Endodermal cell (in vitro differentiated cells): ENCODE measurements at regions not wholly inside any gene's neighbourhood (a gene's known extent, or its start where the extent isn't known, plus 50 kb on each side); places are given as distances from the start of the nearest gene placed in this dataset.
"Not testable (repeated sequence)": the region's sequence is repeated elsewhere in the genome, so short reads cannot be mapped to it uniquely, and the experiment has no call there.

Experiments used
- DNase-seq: peaks from one replicate; pipeline ENCODE4 v3.0.0-alpha.2; 2017
- H3K27ac ChIP-seq: 2 replicates; pipeline ENCODE4 v1.5.1; 2013; ENCODE audit warnings: mild to moderate bottlenecking, low read depth, low read length, moderate library complexity
- H3K27me3 ChIP-seq: 2 replicates; pipeline ENCODE4 v1.6.1; 2013; ENCODE audit warnings: mild to moderate bottlenecking, low read length, moderate library complexity; ENCODE audit not compliant: insufficient read depth, control insufficient read depth, poor library complexity, severe bottlenecking
- H3K36me3 ChIP-seq: 2 replicates; pipeline ENCODE4 v1.7.0; 2013; ENCODE audit warnings: mild to moderate bottlenecking, low read length, moderate library complexity; ENCODE audit not compliant: control insufficient read depth, insufficient read depth
- H3K4me1 ChIP-seq: one replicate; pipeline ENCODE4 v1.7.0; 2013; ENCODE audit warnings: low read length; ENCODE audit not compliant: control insufficient read depth, insufficient read depth
- H3K4me3 ChIP-seq: 2 replicates; pipeline ENCODE4 v1.5.1; 2013; ENCODE audit warnings: mild to moderate bottlenecking, low read length, moderate library complexity
- H3K9ac ChIP-seq: 2 replicates; pipeline ENCODE4 v1.6.1; 2013; ENCODE audit warnings: mild to moderate bottlenecking, low read length, moderate library complexity; ENCODE audit not compliant: poor library complexity, severe bottlenecking; ENCODE audit errors: extremely low read depth
- H3K9me3 ChIP-seq: 2 replicates; pipeline ENCODE4 v1.6.1; 2013; ENCODE audit warnings: mild to moderate bottlenecking, low read length, moderate library complexity; ENCODE audit not compliant: control insufficient read depth
- H3K27ac Mint-ChIP-seq: 2 replicates; pipeline ENCODE4 v1.8.0; 2020; ENCODE audit warnings: mixed read lengths
- H3K27me3 Mint-ChIP-seq: 2 replicates; pipeline ENCODE4 v1.8.0; 2021; ENCODE audit warnings: mild to moderate bottlenecking, mixed read lengths; ENCODE audit not compliant: insufficient read depth
- H3K36me3 Mint-ChIP-seq: 2 replicates; pipeline ENCODE4 v1.8.0; 2020; ENCODE audit warnings: low read depth, mixed read lengths
- H3K4me1 Mint-ChIP-seq: 2 replicates; pipeline ENCODE4 v1.8.0; 2020; ENCODE audit warnings: mixed read lengths
- H3K4me3 Mint-ChIP-seq: 2 replicates; pipeline ENCODE4 v1.8.0; 2020; ENCODE audit warnings: mild to moderate bottlenecking, moderate library complexity, mixed read lengths
- H3K9me3 Mint-ChIP-seq: 2 replicates; pipeline ENCODE4 v1.8.0; 2020; ENCODE audit warnings: mild to moderate bottlenecking, mixed read lengths
- CTCF ChIP-seq: fragments of 200-600 bp; sonication (generic); conservative IDR thresholded peaks from 2 replicates; pipeline ENCODE4 v1.5.0; 2021; ENCODE audit warnings: antibody characterized with exemption, mild to moderate bottlenecking
- WGBS, 2 experiments: methylation state at CpG; one replicate each; pipeline versions ENCODE4 v1.1.5 to v1.1.7; 2013; ENCODE audit warnings: missing lambda C conversion rate in 2 of 2, mixed read lengths in 1 of 2; ENCODE audit not compliant: insufficient coverage in 1 of 2, insufficient read length in 1 of 2; 5-methylcytosine and 5-hydroxymethylcytosine counted together

GRCh38 chr7:57740126-57740525, 290.1 kb downstream of the ZNF716 start:
- H3K36me3 Mint-ChIP-seq, H3K4me3 Mint-ChIP-seq: not testable (repeated sequence)

GRCh38 chr7:57769131-57769530, 319.2 kb downstream of the ZNF716 start:
- TF ChIP-seq CTCF: no peak
- H3K9me3 ChIP-seq: peaks cover 49% of the 10 kb centered on the region
- no peak overlapping the region for H3K9ac ChIP-seq
- H3K27me3 ChIP-seq: no peaks in the 10 kb centered on the region
- Mint-ChIP-seq H3K27me3 (peaks cover 2% of the 10 kb centered on the region), H3K9me3 (peaks cover 96% of the 10 kb centered on the region), H3K27ac (no peak overlapping the region), H3K4me3 (no peak overlapping the region), H3K36me3 (no peaks in the 10 kb centered on the region), H3K4me1 (no peaks in the 10 kb centered on the region)
- no peaks in the 10 kb centered on the region for H3K36me3 ChIP-seq
- H3K4me1 ChIP-seq: no peaks in the 10 kb centered on the region
- no peak overlapping the region for H3K27ac ChIP-seq
- WGBS, 2 experiments: 79 to 100% methylated on average over 1 to 5 of the region's 5 CpGs
- DNase-seq: no peak
- H3K4me3 ChIP-seq: no peak overlapping the region

More at GRCh38 chr7:57740126-57740525, 290.1 kb downstream of the ZNF716 start:
- H3K27ac Mint-ChIP-seq, H3K27me3 ChIP-seq, DNase-seq, H3K36me3 ChIP-seq, H3K27me3 Mint-ChIP-seq, H3K4me1 ChIP-seq, H3K27ac ChIP-seq, H3K4me3 ChIP-seq, H3K4me1 Mint-ChIP-seq, H3K9ac ChIP-seq: not testable (repeated sequence)
- peaks cover 63% of the 10 kb centered on the region for H3K9me3 Mint-ChIP-seq
- 51 to 67% methylated on average over 3 of the region's 3 CpGs for WGBS, 2 experiments
- H3K9me3 ChIP-seq: peaks cover 14% of the 10 kb centered on the region

- no peaks in the 10 kb centered on the region for H3K36me3 ChIP-seq
- no peak overlapping the region for H3K4me3 Mint-ChIP-seq
- H3K9me3 ChIP-seq: peaks cover 48% of the 10 kb centered on the region
- no peak overlapping the region for H3K27ac Mint-ChIP-seq
- DNase-seq: no peak
- H3K4me3 ChIP-seq: no peak overlapping the region
- H3K27me3 ChIP-seq: no peaks in the 10 kb centered on the region
- peaks cover 96% of the 10 kb centered on the region for H3K9me3 Mint-ChIP-seq
- H3K4me1 Mint-ChIP-seq: no peaks in the 10 kb centered on the region
- no peak overlapping the region for H3K9ac ChIP-seq
- H3K27ac ChIP-seq: no peak overlapping the region
- WGBS, 2 experiments: 90 to 94% methylated on average over 20 to 24 of the region's 24 CpGs
- no peaks in the 10 kb centered on the region for H3K4me1 ChIP-seq
- H3K27me3 Mint-ChIP-seq: peaks cover 2% of the 10 kb centered on the region
- no peak for TF ChIP-seq CTCF
- no peaks in the 10 kb centered on the region for H3K36me3 Mint-ChIP-seq
Observed at GRCh38 chr7:57769958-57770357, 320.0 kb downstream of the ZNF716 start.
